ENCODE measurements at regions not wholly inside any gene's neighbourhood (a gene's known extent, or its start where the extent isn't known, plus 50 kb on each side); places are given as distances from the start of the nearest gene placed in this dataset.

- Histone ChIP-seq H3K36me3 (ENCODE audit: insufficient read depth, low read length) (no peaks in the 10 kb centered on the region), H2AFZ (ENCODE audit: low read length) (no peak overlapping the region), H3K4me3 (ENCODE audit: insufficient read depth, low read length) (no peak overlapping the region), H3K27ac (ENCODE audit: low read depth, low read length) (no peak overlapping the region), H3K79me2 (ENCODE audit: insufficient read depth, low read length) (no peaks in the 10 kb centered on the region), H3K27me3 (ENCODE audit: insufficient read depth, low read length) (no peaks in the 10 kb centered on the region), H3K4me1 (ENCODE audit: insufficient read depth, low read length) (peaks cover 6% of the 10 kb centered on the region), H3K4me2 (ENCODE audit: insufficient read depth, low read length) (no peak overlapping the region), H3K9me3 (ENCODE audit: low read depth, low read length) (no peaks in the 10 kb centered on the region), H4K20me1 (ENCODE audit: insufficient read depth, low read length) (no peaks in the 10 kb centered on the region)
- TF ChIP-seq CTCF (IDR thresholded peaks at IDR 0.05; ENCODE audit: extremely low read depth, low read depth, low read length): no peak
- no peak for DNase-seq (ENCODE audit: insufficient read length, low spot score, missing footprints)
Measured at GRCh38 chr3:197408177-197408957, 110.0 kb upstream of the DLG1 start.

- Histone ChIP-seq H3K4me1 (ENCODE audit: insufficient read depth, low read length) (peaks cover 6% of the 10 kb centered on the region), H3K9me3 (ENCODE audit: low read depth, low read length) (no peaks in the 10 kb centered on the region), H3K27me3 (ENCODE audit: insufficient read depth, low read length) (no peaks in the 10 kb centered on the region), H3K36me3 (ENCODE audit: insufficient read depth, low read length) (no peaks in the 10 kb centered on the region), H3K4me3 (ENCODE audit: insufficient read depth, low read length) (no peak overlapping the region), H3K4me2 (ENCODE audit: insufficient read depth, low read length) (no peak overlapping the region), H4K20me1 (ENCODE audit: insufficient read depth, low read length) (no peaks in the 10 kb centered on the region), H2AFZ (ENCODE audit: low read length) (no peak overlapping the region), H3K27ac (ENCODE audit: low read depth, low read length) (no peak overlapping the region), H3K79me2 (ENCODE audit: insufficient read depth, low read length) (no peaks in the 10 kb centered on the region)
- no peak for TF ChIP-seq CTCF (IDR thresholded peaks at IDR 0.05; ENCODE audit: extremely low read depth, low read depth, low read length)
- DNase-seq (ENCODE audit: insufficient read length, low spot score, missing footprints): no peak
Measured at GRCh38 chr3:197407526-197407925, 109.1 kb upstream of the DLG1 start.

- Histone ChIP-seq H4K20me1 (ENCODE audit: insufficient read depth, low read length) (no peaks in the 10 kb centered on the region), H3K9me3 (ENCODE audit: low read depth, low read length) (no peaks in the 10 kb centered on the region), H3K27me3 (ENCODE audit: insufficient read depth, low read length) (no peaks in the 10 kb centered on the region), H2AFZ (ENCODE audit: low read length) (no peak overlapping the region), H3K4me2 (ENCODE audit: insufficient read depth, low read length) (no peak overlapping the region), H3K4me1 (ENCODE audit: insufficient read depth, low read length) (peaks cover 6% of the 10 kb centered on the region), H3K4me3 (ENCODE audit: insufficient read depth, low read length) (no peak overlapping the region), H3K27ac (ENCODE audit: low read depth, low read length) (no peak overlapping the region), H3K79me2 (ENCODE audit: insufficient read depth, low read length) (no peaks in the 10 kb centered on the region), H3K36me3 (ENCODE audit: insufficient read depth, low read length) (no peaks in the 10 kb centered on the region)
- TF ChIP-seq CTCF (IDR thresholded peaks at IDR 0.05; ENCODE audit: extremely low read depth, low read depth, low read length): no peak
- no peak for DNase-seq (ENCODE audit: insufficient read length, low spot score, missing footprints)
Measured at GRCh38 chr3:197407053-197407452, 108.6 kb upstream of the DLG1 start.

GRCh38 chr3:197406266-197406665, 107.9 kb upstream of the DLG1 start:
- Histone ChIP-seq H3K27ac (ENCODE audit: low read depth, low read length) (peak overlapping the region; percentile 23), H4K20me1 (ENCODE audit: insufficient read depth, low read length) (no peaks in the 10 kb centered on the region), H3K79me2 (ENCODE audit: insufficient read depth, low read length) (no peaks in the 10 kb centered on the region), H3K4me1 (ENCODE audit: insufficient read depth, low read length) (peaks cover 6% of the 10 kb centered on the region), H2AFZ (ENCODE audit: low read length) (peak overlapping the region; percentile 74), H3K4me2 (ENCODE audit: insufficient read depth, low read length) (peak overlapping the region; percentile 32), H3K36me3 (ENCODE audit: insufficient read depth, low read length) (no peaks in the 10 kb centered on the region), H3K27me3 (ENCODE audit: insufficient read depth, low read length) (no peaks in the 10 kb centered on the region), H3K9me3 (ENCODE audit: low read depth, low read length) (no peaks in the 10 kb centered on the region), H3K4me3 (ENCODE audit: insufficient read depth, low read length) (peak overlapping the region; percentile 22)
- TF ChIP-seq CTCF (IDR thresholded peaks at IDR 0.05; ENCODE audit: extremely low read depth, low read depth, low read length): no peak
- no peak for DNase-seq (ENCODE audit: insufficient read length, low spot score, missing footprints)

Data from osteoblast (primary cell).